H1 (cell line): ENCODE measurements at regions not wholly inside any gene's neighbourhood (a gene's known extent, or its start where the extent isn't known, plus 50 kb on each side); places are given as distances from the start of the nearest gene placed in this dataset.

Experiments used
- CTCF ChIA-PET: fragments of 300-600 bp; sonication (Branson Sonifier 250); formaldehyde crosslinking; loops from one replicate; lab custom pipeline; 2021; ENCODE audit not compliant: partially characterized antibody; lab: Charles Lee
- POLR2A ChIA-PET: fragments of 300-600 bp; sonication (Branson Sonifier 250); formaldehyde crosslinking; loops from one replicate; lab custom pipeline; 2021; ENCODE audit warnings: inconsistent platforms; ENCODE audit not compliant: partially characterized antibody; lab: Charles Lee
- DNase-seq, 2 experiments: peaks; one replicate each; pipeline versions ENCODE4 v3.0.0 to v3.0.0-alpha.2; 2010 to 2022; ENCODE audit warnings: low spot score in 2 of 2, low read depth in 1 of 2, mixed read lengths in 1 of 2
- FAIRE-seq: peaks from 2 replicates; lab custom pipeline; 2011; peaks lifted over from hg19 to GRCh38; lab: Jason Lieb, UNC
- H2AFZ ChIP-seq: 2 replicates; pipeline ENCODE4 v1.8.1; 2012; ENCODE audit warnings: low read length, inconsistent platforms
- H2AK5ac ChIP-seq: 2 replicates; pipeline ENCODE4 v1.6.1; 2013; ENCODE audit warnings: low read depth, low read length
- H2BK120ac ChIP-seq: replicated peaks from 2 replicates; pipeline ENCODE3; 2013; ENCODE audit warnings: low read depth, low read length, inconsistent platforms
- H2BK12ac ChIP-seq: 2 replicates; pipeline ENCODE4 v1.6.1; 2013; ENCODE audit warnings: low read depth, low read length
- H2BK15ac ChIP-seq: 2 replicates; pipeline ENCODE4 v1.6.1; 2013; ENCODE audit warnings: low read length
- H2BK20ac ChIP-seq: 2 replicates; pipeline ENCODE4 v1.6.1; 2013; ENCODE audit warnings: low read length
- H2BK5ac ChIP-seq: 2 replicates; pipeline ENCODE4 v1.6.1; 2013; ENCODE audit warnings: low read depth, low read length
- H3K14ac ChIP-seq: 2 replicates; pipeline ENCODE4 v1.6.1; 2013; ENCODE audit warnings: inconsistent platforms; ENCODE audit not compliant: insufficient read length
- H3K18ac ChIP-seq: 2 replicates; pipeline ENCODE4 v1.6.1; 2013; ENCODE audit warnings: low read length; ENCODE audit errors: extremely low read depth
- H3K23ac ChIP-seq: 2 replicates; pipeline ENCODE4 v1.6.1; 2013; ENCODE audit warnings: inconsistent platforms; ENCODE audit not compliant: insufficient read length
- H3K23me2 ChIP-seq: 2 replicates; pipeline ENCODE4 v1.6.1; 2013; ENCODE audit warnings: low read depth, low read length
- H3K27ac ChIP-seq: 2 replicates; pipeline ENCODE4 v1.6.1; 2011; ENCODE audit warnings: low read depth, low read length, inconsistent platforms
- H3K27me3 ChIP-seq, 4 experiments: replicated peaks in 1 of 4; 1 replicate in 1 of 4; 2 replicates in 3 of 4; pipeline versions ENCODE4 v1.6.1 to v1.8.1; 2011 to 2013; ENCODE audit warnings: low read length in 3 of 4, mild to moderate bottlenecking in 3 of 4, inconsistent platforms in 2 of 4, mixed read lengths in 2 of 4, moderate library complexity in 1 of 4; ENCODE audit not compliant: control insufficient read depth in 3 of 4, insufficient read depth in 3 of 4; ENCODE audit errors: extremely low read depth in 1 of 4
- H3K36me3 ChIP-seq, 4 experiments: 2 replicates each; pipeline versions ENCODE4 v1.6.1 to v1.8.1; 2011 to 2013; ENCODE audit warnings: mild to moderate bottlenecking in 4 of 4, low read length in 3 of 4, moderate library complexity in 2 of 4, control low read depth in 1 of 4, inconsistent platforms in 1 of 4; ENCODE audit not compliant: insufficient read depth in 4 of 4, control insufficient read depth in 2 of 4
- H3K4ac ChIP-seq: replicated peaks from 2 replicates; pipeline ENCODE3; 2013; ENCODE audit warnings: low read length, low read depth, mixed read lengths, inconsistent platforms; ENCODE audit not compliant: insufficient read length
- H3K4me1 ChIP-seq, 4 experiments: replicated peaks in 1 of 4; 1 replicate in 1 of 4; 2 replicates in 3 of 4; pipeline versions ENCODE4 v1.6.1 to v1.8.1; 2011 to 2013; ENCODE audit warnings: low read length in 3 of 4, inconsistent platforms in 2 of 4, mixed read lengths in 1 of 4; ENCODE audit not compliant: insufficient read depth in 4 of 4, control insufficient read depth in 3 of 4
- H3K4me2 ChIP-seq, 2 experiments: 2 replicates each; pipeline versions ENCODE4 v1.6.1 to v1.8.1; 2011 to 2013; ENCODE audit warnings: low read depth in 2 of 2, low read length in 2 of 2, control low read depth in 1 of 2, inconsistent platforms in 1 of 2, mild to moderate bottlenecking in 1 of 2; ENCODE audit not compliant: insufficient read depth in 1 of 2
- H3K4me3 ChIP-seq, 4 experiments: fragments of 200-600, 300-600 bp in 1 of 4; sonication (generic), shearing (Covaris generic), sonication (Bioruptor Twin) in 1 of 4; 2 replicates each; pipeline versions ENCODE4 v1.5.1 to v1.8.1; 2011 to 2016; ENCODE audit warnings: low read length in 4 of 4, low read depth in 3 of 4, control low read depth in 2 of 4, inconsistent platforms in 2 of 4, mild to moderate bottlenecking in 2 of 4, mixed read lengths in 1 of 4, moderate library complexity in 1 of 4; ENCODE audit not compliant: insufficient read depth in 2 of 4; ENCODE audit errors: extremely low read depth in 1 of 4
- H3K56ac ChIP-seq: replicated peaks from 2 replicates; pipeline ENCODE3; 2013; ENCODE audit warnings: low read depth, mild to moderate bottlenecking, mixed read lengths, low read length, inconsistent platforms; ENCODE audit not compliant: insufficient read length
- H3K79me1 ChIP-seq: 2 replicates; pipeline ENCODE4 v1.6.1; 2013; ENCODE audit warnings: low read depth, low read length, control low read depth
- H3K79me2 ChIP-seq, 2 experiments: 2 replicates each; pipeline versions ENCODE4 v1.6.1 to v1.8.1; 2012 to 2013; ENCODE audit warnings: low read length in 2 of 2, mild to moderate bottlenecking in 2 of 2, inconsistent platforms in 1 of 2; ENCODE audit not compliant: insufficient read depth in 2 of 2, control insufficient read depth in 1 of 2
- H3K9ac ChIP-seq, 4 experiments: replicated peaks in 1 of 4; 1 replicate in 1 of 4; 2 replicates in 3 of 4; pipeline versions ENCODE4 v1.6.1 to v1.8.1; 2011 to 2013; ENCODE audit warnings: low read depth in 3 of 4, low read length in 3 of 4, control low read depth in 2 of 4, mild to moderate bottlenecking in 2 of 4, moderate library complexity in 2 of 4, inconsistent platforms in 1 of 4; ENCODE audit errors: extremely low read depth in 1 of 4
- H3K9me3 ChIP-seq, 2 experiments: 2 replicates each; pipeline versions ENCODE4 v1.6.1 to v1.8.1; 2012 to 2013; ENCODE audit warnings: mild to moderate bottlenecking in 2 of 2, moderate library complexity in 2 of 2, control low read depth in 1 of 2, inconsistent platforms in 1 of 2, low read depth in 1 of 2, low read length in 1 of 2, mixed read lengths in 1 of 2; ENCODE audit not compliant: insufficient read depth in 2 of 2
- H4K20me1 ChIP-seq, 2 experiments: replicated peaks in 1 of 2; 2 replicates each; pipeline versions ENCODE3 to v1.8.1; 2011 to 2013; ENCODE audit warnings: inconsistent platforms in 2 of 2, low read length in 2 of 2, mild to moderate bottlenecking in 1 of 2; ENCODE audit not compliant: insufficient read depth in 2 of 2, control insufficient read depth in 1 of 2
- H4K5ac ChIP-seq: 2 replicates; pipeline ENCODE4 v1.6.1; 2013; ENCODE audit warnings: low read length, low read depth, mixed read lengths, inconsistent platforms; ENCODE audit not compliant: insufficient read length
- H4K8ac ChIP-seq: 2 replicates; pipeline ENCODE4 v1.8.0; 2013; ENCODE audit warnings: mild to moderate bottlenecking, moderate library complexity, low read length, inconsistent platforms; ENCODE audit not compliant: insufficient read depth; ENCODE audit errors: extremely low read depth
- H4K91ac ChIP-seq: replicated peaks from 2 replicates; pipeline ENCODE3; 2013; ENCODE audit warnings: low read length, mixed read lengths, inconsistent platforms; ENCODE audit not compliant: insufficient read length
- ASH2L ChIP-seq: fragments of 200-600, 300-600 bp; sonication (generic); IDR thresholded peaks from one replicate; pipeline ENCODE4 v1.7.1; 2017; ENCODE audit warnings: low read length
- ATF2 ChIP-seq: IDR thresholded peaks from 2 replicates; pipeline ENCODE4 v1.6.1; 2012; ENCODE audit warnings: low read length, inconsistent platforms
- CHD1 ChIP-seq: IDR thresholded peaks from 2 replicates; pipeline ENCODE4 v1.6.1; 2012; ENCODE audit warnings: low read depth, low read length, improper control_type of control experiment
- CREB1 ChIP-seq: IDR thresholded peaks from 2 replicates; pipeline ENCODE4 v1.6.1; 2012; ENCODE audit warnings: inconsistent platforms
- EGR1 ChIP-seq: IDR thresholded peaks from 2 replicates; pipeline ENCODE4 v1.6.1; 2011; ENCODE audit warnings: low read depth, low read length, borderline replicate concordance
- KDM1A ChIP-seq: fragments of 200-600, 300-600 bp; sonication (generic); IDR thresholded peaks from 2 replicates; pipeline ENCODE4 v1.7.1; 2016; ENCODE audit warnings: mild to moderate bottlenecking, low read length, borderline replicate concordance
- SIX5 ChIP-seq: IDR thresholded peaks from 2 replicates; pipeline ENCODE4 v1.6.1; 2011; ENCODE audit warnings: mild to moderate bottlenecking, low read depth, low read length
- WGBS, 2 experiments: shearing (Covaris generic) in 1 of 2; methylation state at CpG; one replicate each; pipeline versions ENCODE4 v1.1.6 to v1.1.7; 2013 to 2015; ENCODE audit warnings: low lambda C conversion rate in 2 of 2, mixed read lengths in 2 of 2, inconsistent platforms in 1 of 2, low coverage in 1 of 2, missing lambda C conversion rate in 1 of 2; ENCODE audit not compliant: insufficient replicate concordance in 2 of 2, insufficient coverage in 1 of 2, insufficient read length in 1 of 2; ENCODE audit errors: extremely low coverage in 1 of 2, missing lambda C conversion rate in 1 of 2; 5-methylcytosine and 5-hydroxymethylcytosine counted together

- Histone ChIP-seq H3K14ac (no peak overlapping the region), H3K9me3 (no peaks in the 10 kb centered on the region), H3K4ac (no peak overlapping the region), H2BK20ac (no peak overlapping the region), H3K4me1 (no peaks in the 10 kb centered on the region), H3K79me1 (no peaks in the 10 kb centered on the region), H3K23ac (no peak overlapping the region), H2BK12ac (no peak overlapping the region), H3K18ac (no peak overlapping the region), H2AFZ (no peak overlapping the region), H4K5ac (no peak overlapping the region), H3K9ac (no peak overlapping the region), H4K20me1 (no peaks in the 10 kb centered on the region), H3K4me2 (no peak overlapping the region), H3K36me3 (no peaks in the 10 kb centered on the region), H4K8ac (no peak overlapping the region), H2BK120ac (no peak overlapping the region), H3K79me2 (no peaks in the 10 kb centered on the region), H4K91ac (no peak overlapping the region), H2BK5ac (no peak overlapping the region), H3K56ac (no peak overlapping the region), H3K27me3 (no peaks in the 10 kb centered on the region), H3K27ac (no peak overlapping the region), H2AK5ac (no peak overlapping the region), H2BK15ac (no peak overlapping the region), H3K4me3 (no peak overlapping the region), H3K23me2 (no peaks in the 10 kb centered on the region)
- POLR2A ChIA-PET, result no interaction called here
- CTCF ChIA-PET, result interaction anchor here (1.1 to 1.2 kb wide), 2 partner anchors 37 to 44 kb away, joined by 3 to 4 read pairs; no protein-coding TSS in a partner anchor
- no peak for DNase-seq
- FAIRE-seq, result no peak
- 87% methylated on average over 3 of the region's 3 CpGs; no CpG with 5 or more reads in 1 of the 2 experiments for WGBS, 2 experiments
- no peak for TF ChIP-seq KDM1A
- TF ChIP-seq EGR1, result no peak
- TF ChIP-seq CREB1, result no peak
- no peak for TF ChIP-seq CHD1
- no peak for TF ChIP-seq ASH2L
- TF ChIP-seq ATF2, result no peak
- TF ChIP-seq SIX5, result no peak
Observed at GRCh38 chr10:2851566-2851965, 215.8 kb upstream of the PFKP start.
